ENCODE measurements at regions not wholly inside any gene's neighbourhood (a gene's known extent, or its start where the extent isn't known, plus 50 kb on each side); places are given as distances from the start of the nearest gene placed in this dataset.

DNA sequence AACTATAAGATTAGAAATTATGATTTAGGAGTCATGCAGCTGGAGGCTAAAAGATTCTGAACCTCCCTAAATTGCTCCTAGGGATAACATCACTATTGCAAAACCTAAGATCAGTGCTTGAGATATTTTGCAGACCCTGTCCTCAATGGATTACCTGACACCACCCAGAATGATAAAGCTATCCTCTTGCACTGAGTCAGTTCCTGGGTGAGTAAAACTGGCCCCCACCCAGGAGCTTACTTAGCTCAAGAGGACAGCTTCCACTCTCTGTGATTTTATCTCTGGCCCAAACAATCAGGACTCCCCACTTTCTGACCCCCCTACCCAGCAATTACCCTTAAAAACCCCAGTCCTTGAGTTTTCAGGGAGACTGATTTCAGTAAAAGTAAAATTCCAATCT, 2074.4 kb upstream of the RAG2 start:
- no peak overlapping the region for H3K27ac Mint-ChIP-seq (ENCODE audit: unreplicated experiment)

GRCh38 chr11:38667359-38667758, 2069.3 kb upstream of the RAG2 start:
- Mint-ChIP-seq H3K4me3 (ENCODE audit: unreplicated experiment) (no peak overlapping the region), H3K27ac (ENCODE audit: unreplicated experiment) (no peak overlapping the region), H3K9me3 (ENCODE audit: unreplicated experiment) (no peaks in the 10 kb centered on the region), H3K27me3 (ENCODE audit: unreplicated experiment) (no peaks in the 10 kb centered on the region), H3K4me1 (ENCODE audit: unreplicated experiment) (peaks cover 7% of the 10 kb centered on the region), H3K36me3 (ENCODE audit: unreplicated experiment) (no peaks in the 10 kb centered on the region)
- no peak for DNase-seq (ENCODE audit: extremely low spot score, unreplicated experiment)
- TF ChIP-seq CTCF (IDR thresholded peaks at IDR 0.05): no peak

More for the DNA sequence above, 2074.4 kb upstream of the RAG2 start:
- Mint-ChIP-seq H3K9me3 (ENCODE audit: unreplicated experiment) (peaks cover 24% of the 10 kb centered on the region), H3K4me1 (ENCODE audit: unreplicated experiment) (peaks cover 11% of the 10 kb centered on the region), H3K36me3 (ENCODE audit: unreplicated experiment) (peaks cover 11% of the 10 kb centered on the region), H3K27me3 (ENCODE audit: unreplicated experiment) (no peaks in the 10 kb centered on the region), H3K4me3 (ENCODE audit: unreplicated experiment) (no peak overlapping the region)
- no peak for TF ChIP-seq CTCF (IDR thresholded peaks at IDR 0.05)
- DNase-seq (ENCODE audit: extremely low spot score, unreplicated experiment): no peak

GRCh38 chr11:38648604-38649003, 2050.6 kb upstream of the RAG2 start:
- H3K4me1 Mint-ChIP-seq (ENCODE audit: unreplicated experiment): peaks cover 3% of the 10 kb centered on the region
- H3K36me3 Mint-ChIP-seq (ENCODE audit: unreplicated experiment): no peaks in the 10 kb centered on the region
- TF ChIP-seq CTCF (IDR thresholded peaks at IDR 0.05): no peak
- H3K9me3 Mint-ChIP-seq (ENCODE audit: unreplicated experiment): no peaks in the 10 kb centered on the region
- H3K27me3 Mint-ChIP-seq (ENCODE audit: unreplicated experiment): no peaks in the 10 kb centered on the region
- H3K4me3 Mint-ChIP-seq (ENCODE audit: unreplicated experiment): no peak overlapping the region
- no peak for DNase-seq (ENCODE audit: extremely low spot score, unreplicated experiment)
- no peak overlapping the region for H3K27ac Mint-ChIP-seq (ENCODE audit: unreplicated experiment)

GRCh38 chr11:38646382-38646781, 2048.3 kb upstream of the RAG2 start:
- no peaks in the 10 kb centered on the region for H3K9me3 Mint-ChIP-seq (ENCODE audit: unreplicated experiment)
- TF ChIP-seq CTCF (IDR thresholded peaks at IDR 0.05): no peak
- H3K27me3 Mint-ChIP-seq (ENCODE audit: unreplicated experiment): no peaks in the 10 kb centered on the region
- H3K4me3 Mint-ChIP-seq (ENCODE audit: unreplicated experiment): no peak overlapping the region
- H3K36me3 Mint-ChIP-seq (ENCODE audit: unreplicated experiment): no peaks in the 10 kb centered on the region
- H3K4me1 Mint-ChIP-seq (ENCODE audit: unreplicated experiment): peaks cover 3% of the 10 kb centered on the region
- no peak for DNase-seq (ENCODE audit: extremely low spot score, unreplicated experiment)
- no peak overlapping the region for H3K27ac Mint-ChIP-seq (ENCODE audit: unreplicated experiment)

DNA sequence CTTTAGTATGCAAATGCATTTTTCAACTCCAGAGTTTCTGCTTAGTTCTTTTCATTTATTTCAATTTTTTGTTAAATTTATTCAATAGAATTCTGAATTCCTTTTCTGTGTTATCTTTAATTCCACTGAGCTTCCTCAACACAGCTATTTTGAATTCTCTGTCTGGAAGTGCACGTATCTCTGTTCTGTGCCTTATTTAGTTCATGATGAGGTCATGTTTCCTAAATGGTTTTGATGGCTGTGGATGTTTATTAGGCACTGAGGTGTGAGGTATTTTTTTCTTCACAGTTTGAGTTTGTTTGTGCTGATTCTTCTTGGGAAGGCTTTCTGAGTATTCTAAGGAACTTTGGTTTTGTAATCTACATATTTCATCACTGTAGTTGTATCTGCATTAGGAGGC, 2042.8 kb upstream of the RAG2 start:
- Mint-ChIP-seq H3K27me3 (ENCODE audit: unreplicated experiment) (no peaks in the 10 kb centered on the region), H3K27ac (ENCODE audit: unreplicated experiment) (no peak overlapping the region), H3K9me3 (ENCODE audit: unreplicated experiment) (peaks cover 26% of the 10 kb centered on the region), H3K4me3 (ENCODE audit: unreplicated experiment) (no peak overlapping the region), H3K36me3 (ENCODE audit: unreplicated experiment) (peaks cover 2% of the 10 kb centered on the region), H3K4me1 (ENCODE audit: unreplicated experiment) (no peaks in the 10 kb centered on the region)
- no peak for DNase-seq (ENCODE audit: extremely low spot score, unreplicated experiment)
- no peak for TF ChIP-seq CTCF (IDR thresholded peaks at IDR 0.05)

All from osteocyte (in vitro differentiated cells).